NT2/D1 (cell line): ENCODE measurements at regions not wholly inside any gene's neighbourhood (a gene's known extent, or its start where the extent isn't known, plus 50 kb on each side); places are given as distances from the start of the nearest gene placed in this dataset.

Experiments
- DNase-seq: peaks from one replicate; pipeline ENCODE4 v3.0.0-alpha.2; 2011; ENCODE audit warnings: low read depth, low spot score
- H3K27me3 ChIP-seq: 2 replicates; pipeline ENCODE4 v1.6.0; 2011; ENCODE audit warnings: mild to moderate bottlenecking; ENCODE audit not compliant: insufficient read length, insufficient read depth
- H3K36me3 ChIP-seq: 2 replicates; pipeline ENCODE4 v1.6.1; 2011; ENCODE audit warnings: mild to moderate bottlenecking, low read length, mixed read lengths; ENCODE audit not compliant: insufficient read depth, insufficient read length
- H3K4me1 ChIP-seq: 2 replicates; pipeline ENCODE4 v1.5.1; 2011; ENCODE audit not compliant: insufficient read depth, insufficient read length
- H3K4me3 ChIP-seq: 2 replicates; pipeline ENCODE4 v1.5.1; 2011; ENCODE audit warnings: low read depth; ENCODE audit not compliant: insufficient read length
- H3K9ac ChIP-seq: 2 replicates; pipeline ENCODE4 v1.6.0; 2011; ENCODE audit warnings: low read depth; ENCODE audit not compliant: insufficient read length
- H3K9me3 ChIP-seq: 2 replicates; pipeline ENCODE4 v1.5.1; 2011; ENCODE audit warnings: mild to moderate bottlenecking, low read length; ENCODE audit not compliant: insufficient read depth
- SUZ12 ChIP-seq: IDR thresholded peaks from 2 replicates; pipeline ENCODE4 v1.6.1; 2011; ENCODE audit not compliant: insufficient read length, insufficient read depth; ENCODE audit errors: extremely low read depth
- YY1 ChIP-seq: IDR thresholded peaks from 2 replicates; pipeline ENCODE4 v1.6.1; 2011; ENCODE audit not compliant: insufficient read length, insufficient read depth
- ZNF274 ChIP-seq: IDR thresholded peaks from 2 replicates; pipeline ENCODE4 v1.6.1; 2011; ENCODE audit warnings: mild to moderate bottlenecking, low read depth, low read length

- Histone ChIP-seq H3K36me3 (no peaks in the 10 kb centered on the region), H3K4me3 (no peak overlapping the region), H3K9me3 (no peaks in the 10 kb centered on the region), H3K4me1 (no peaks in the 10 kb centered on the region), H3K9ac (no peak overlapping the region), H3K27me3 (no peaks in the 10 kb centered on the region)
- no peak for DNase-seq
- TF ChIP-seq ZNF274 (no peak), YY1 (no peak), SUZ12 (no peak)
Measured at GRCh38 chr5:167592114-167592513, 699.3 kb upstream of the WWC1 start.

- no peak for DNase-seq
- no peak for TF ChIP-seq ZNF274
- TF ChIP-seq SUZ12: no peak
- TF ChIP-seq YY1: no peak
- Histone ChIP-seq H3K27me3 (no peaks in the 10 kb centered on the region), H3K9ac (no peak overlapping the region), H3K9me3 (no peaks in the 10 kb centered on the region), H3K4me3 (no peak overlapping the region), H3K36me3 (no peaks in the 10 kb centered on the region), H3K4me1 (no peaks in the 10 kb centered on the region)
Measured at GRCh38 chr5:167593329-167594060, 698.0 kb upstream of the WWC1 start.

DNA sequence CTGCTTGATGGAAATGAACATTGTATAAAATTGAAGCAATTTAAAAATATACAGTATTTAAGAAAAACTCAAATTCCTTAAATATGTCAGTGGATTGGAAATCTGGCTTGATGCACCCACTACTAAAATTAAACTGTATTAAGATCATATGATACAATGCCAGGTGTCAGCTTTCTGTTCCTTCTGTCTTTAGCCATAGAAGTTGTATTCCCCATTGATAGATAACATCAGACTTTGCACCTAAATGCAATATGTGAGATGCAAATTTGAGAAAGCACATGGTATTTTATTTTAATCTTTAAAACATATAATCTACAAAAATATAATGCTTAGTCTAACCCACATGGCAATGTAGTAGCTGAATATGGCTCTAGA, 697.4 kb upstream of the WWC1 start:
- no peaks in the 10 kb centered on the region for H3K4me1 ChIP-seq
- TF ChIP-seq YY1 (no peak), ZNF274 (no peak), SUZ12 (no peak)
- DNase-seq: no peak

GRCh38 chr5:167594750-167595149, 696.7 kb upstream of the WWC1 start:
- H3K27me3 ChIP-seq: no peaks in the 10 kb centered on the region

More for the DNA sequence above, 697.4 kb upstream of the WWC1 start:
- Histone ChIP-seq H3K9ac (no peak overlapping the region), H3K36me3 (no peaks in the 10 kb centered on the region), H3K9me3 (no peaks in the 10 kb centered on the region), H3K27me3 (no peaks in the 10 kb centered on the region), H3K4me3 (no peak overlapping the region)

DNA sequence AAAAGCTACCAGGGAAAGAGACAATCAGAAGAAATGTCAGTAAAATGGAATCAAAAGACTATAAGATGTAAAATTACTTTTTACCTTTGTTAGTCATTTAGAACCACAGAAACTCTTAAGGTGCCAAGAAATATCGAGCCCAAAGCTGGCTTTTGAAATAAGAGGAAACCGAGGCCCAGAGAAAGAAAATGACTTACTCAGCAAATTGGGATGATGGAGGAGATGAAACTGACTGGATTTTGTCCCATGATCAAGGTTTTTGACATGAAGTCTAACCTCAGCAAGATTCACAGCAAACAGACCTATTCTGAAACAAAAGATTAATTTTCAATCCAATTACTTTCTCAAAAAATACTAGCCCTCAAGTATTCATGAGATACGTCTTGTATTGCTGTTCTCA, 696.2 kb upstream of the WWC1 start:
- Histone ChIP-seq H3K27me3 (no peaks in the 10 kb centered on the region), H3K4me1 (no peaks in the 10 kb centered on the region), H3K9me3 (no peaks in the 10 kb centered on the region), H3K9ac (no peak overlapping the region), H3K4me3 (no peak overlapping the region), H3K36me3 (no peaks in the 10 kb centered on the region)
- TF ChIP-seq YY1 (no peak), SUZ12 (no peak), ZNF274 (no peak)
- DNase-seq: no peak

More at GRCh38 chr5:167594750-167595149, 696.7 kb upstream of the WWC1 start:
- no peak for DNase-seq
- Histone ChIP-seq H3K4me3 (no peak overlapping the region), H3K9ac (no peak overlapping the region), H3K9me3 (no peaks in the 10 kb centered on the region), H3K36me3 (no peaks in the 10 kb centered on the region), H3K4me1 (no peaks in the 10 kb centered on the region)
- TF ChIP-seq SUZ12 (no peak), ZNF274 (no peak), YY1 (no peak)

DNA sequence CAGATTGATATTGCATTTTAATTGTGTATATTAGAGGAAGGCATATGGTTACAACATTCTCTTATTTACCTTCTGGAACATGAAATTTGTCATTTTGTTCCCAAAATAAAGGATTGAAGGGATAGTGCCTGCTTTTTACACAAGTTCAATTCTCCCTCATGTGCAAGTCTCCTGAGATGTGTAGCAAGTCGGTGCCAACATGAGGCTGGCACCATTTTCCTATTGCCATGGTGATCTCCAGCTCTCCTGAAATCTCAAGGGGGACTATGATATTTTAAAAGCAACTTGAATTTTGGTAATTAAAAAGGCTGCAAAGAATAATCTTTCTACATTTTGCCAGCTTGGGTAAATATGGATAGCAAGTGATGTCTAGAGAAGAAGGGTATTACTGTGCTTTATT, 693.3 kb upstream of the WWC1 start:
- H3K9me3 ChIP-seq: no peaks in the 10 kb centered on the region
- no peak overlapping the region for H3K4me3 ChIP-seq
- no peak for DNase-seq
- no peaks in the 10 kb centered on the region for H3K4me1 ChIP-seq
- H3K9ac ChIP-seq: no peak overlapping the region
- no peaks in the 10 kb centered on the region for H3K36me3 ChIP-seq
- H3K27me3 ChIP-seq: no peaks in the 10 kb centered on the region
- TF ChIP-seq ZNF274 (no peak), YY1 (no peak), SUZ12 (no peak)

DNA sequence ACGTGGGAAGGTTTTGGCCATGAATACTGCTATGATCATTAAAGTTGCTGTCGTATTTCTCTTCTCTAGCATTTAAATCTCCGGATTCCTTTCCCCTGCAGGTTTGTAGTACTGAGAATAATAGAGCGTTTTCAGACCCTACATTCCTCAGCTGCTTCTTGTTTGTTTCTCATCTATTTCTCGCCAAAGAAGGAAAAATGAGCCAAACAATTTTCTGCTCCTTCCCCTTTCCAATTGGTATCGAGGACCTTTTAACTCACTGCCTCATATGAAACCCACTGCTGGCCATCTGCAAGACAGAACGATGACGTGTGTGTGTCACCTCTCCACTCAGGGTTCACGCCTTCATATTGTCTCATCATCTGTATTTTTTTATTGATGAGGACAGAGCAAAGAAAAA, 689.4 kb upstream of the WWC1 start:
- Histone ChIP-seq H3K9me3 (no peaks in the 10 kb centered on the region), H3K9ac (no peak overlapping the region), H3K27me3 (no peaks in the 10 kb centered on the region), H3K4me1 (no peaks in the 10 kb centered on the region), H3K4me3 (no peak overlapping the region), H3K36me3 (no peaks in the 10 kb centered on the region)
- no peak for DNase-seq
- no peak for TF ChIP-seq SUZ12
- TF ChIP-seq YY1: no peak
- no peak for TF ChIP-seq ZNF274
